ENCODE measurements at regions not wholly inside any gene's neighbourhood (a gene's known extent, or its start where the extent isn't known, plus 50 kb on each side); places are given as distances from the start of the nearest gene placed in this dataset.

- dilution Hi-C loops (cut with MboI; ENCODE audit: extremely low pct_ligation_motif_present, low sequenced_read_pairs): no loop called here
- Histone ChIP-seq H3K36me3 (ENCODE audit: control insufficient read depth in 2 of 2, extremely low read depth in 1 of 2, insufficient read depth in 2 of 2, low read length in 2 of 2) (no peaks in the 10 kb centered on the region), H3K4me3 (ENCODE audit: control insufficient read depth in 2 of 3, extremely low read depth in 1 of 3, insufficient read depth in 2 of 3, low read depth in 1 of 3, low read length in 3 of 3) (no peak overlapping the region), H3K9me1 (ENCODE audit: control insufficient read depth, extremely low read depth, insufficient read depth, low read length) (no peaks in the 10 kb centered on the region), H2AFZ (ENCODE audit: control insufficient read depth, low read length) (no peak overlapping the region), H3K27ac (ENCODE audit: control insufficient read depth, insufficient read depth, low read length) (no peak overlapping the region), H3K27me3 (ENCODE audit: control insufficient read depth, extremely low read depth, insufficient read depth, low read length) (peaks cover 2% of the 10 kb centered on the region), H4K20me1 (ENCODE audit: control insufficient read depth, extremely low read depth, insufficient read depth, low read length) (no peaks in the 10 kb centered on the region), H3K4me2 (ENCODE audit: control insufficient read depth, extremely low read depth, insufficient read depth, low read depth, low read length) (no peak overlapping the region), H3K79me2 (ENCODE audit: control insufficient read depth, insufficient read depth, low read length) (no peaks in the 10 kb centered on the region), H3K9ac (ENCODE audit: control insufficient read depth, extremely low read depth, insufficient read depth, low read length) (no peak overlapping the region), H3K9me3 (ENCODE audit: control insufficient read depth, low read depth, low read length) (no peaks in the 10 kb centered on the region), H3K4me1 (ENCODE audit: control insufficient read depth, extremely low read depth, insufficient read depth, low read length) (no peaks in the 10 kb centered on the region)
- TF ChIP-seq, protein P1, sequence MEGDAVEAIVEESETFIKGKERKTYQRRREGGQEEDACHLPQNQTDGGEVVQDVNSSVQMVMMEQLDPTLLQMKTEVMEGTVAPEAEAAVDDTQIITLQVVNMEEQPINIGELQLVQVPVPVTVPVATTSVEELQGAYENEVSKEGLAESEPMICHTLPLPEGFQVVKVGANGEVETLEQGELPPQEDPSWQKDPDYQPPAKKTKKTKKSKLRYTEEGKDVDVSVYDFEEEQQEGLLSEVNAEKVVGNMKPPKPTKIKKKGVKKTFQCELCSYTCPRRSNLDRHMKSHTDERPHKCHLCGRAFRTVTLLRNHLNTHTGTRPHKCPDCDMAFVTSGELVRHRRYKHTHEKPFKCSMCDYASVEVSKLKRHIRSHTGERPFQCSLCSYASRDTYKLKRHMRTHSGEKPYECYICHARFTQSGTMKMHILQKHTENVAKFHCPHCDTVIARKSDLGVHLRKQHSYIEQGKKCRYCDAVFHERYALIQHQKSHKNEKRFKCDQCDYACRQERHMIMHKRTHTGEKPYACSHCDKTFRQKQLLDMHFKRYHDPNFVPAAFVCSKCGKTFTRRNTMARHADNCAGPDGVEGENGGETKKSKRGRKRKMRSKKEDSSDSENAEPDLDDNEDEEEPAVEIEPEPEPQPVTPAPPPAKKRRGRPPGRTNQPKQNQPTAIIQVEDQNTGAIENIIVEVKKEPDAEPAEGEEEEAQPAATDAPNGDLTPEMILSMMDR (optimal IDR thresholded peaks at IDR 0.05 in 1 of 3, IDR thresholded peaks at IDR 0.05 in 1 of 3, conservative IDR thresholded peaks at IDR 0.05 in 1 of 3; ENCODE audit: extremely low read depth in 1 of 3, insufficient read depth in 2 of 3, low read length in 3 of 3): no peak
- no peak for TF ChIP-seq EZH2 (IDR thresholded peaks at IDR 0.05; ENCODE audit: low read length)
- no peak for DNase-seq (ENCODE audit: low read depth, low spot score)
- FAIRE-seq: no peak
Observed at GRCh38 chr10:118907051-118907450, 122.5 kb upstream of the NANOS1 start.

GRCh38 chr10:118908557-118909256 lies 120.8 kb upstream of the NANOS1 start:
- DNase-seq (ENCODE audit: low read depth, low spot score) (no peak), FAIRE-seq (no peak)
- H2AFZ ChIP-seq (ENCODE audit: control insufficient read depth, low read length): no peak overlapping the region
- H3K27me3 ChIP-seq (ENCODE audit: control insufficient read depth, extremely low read depth, insufficient read depth, low read length): peaks cover 2% of the 10 kb centered on the region
- H4K20me1 ChIP-seq (ENCODE audit: control insufficient read depth, extremely low read depth, insufficient read depth, low read length): no peaks in the 10 kb centered on the region
- no peak overlapping the region for H3K9ac ChIP-seq (ENCODE audit: control insufficient read depth, extremely low read depth, insufficient read depth, low read length)
- no peaks in the 10 kb centered on the region for H3K9me3 ChIP-seq (ENCODE audit: control insufficient read depth, low read depth, low read length)
- no peaks in the 10 kb centered on the region for H3K4me1 ChIP-seq (ENCODE audit: control insufficient read depth, extremely low read depth, insufficient read depth, low read length)
- no peaks in the 10 kb centered on the region for H3K79me2 ChIP-seq (ENCODE audit: control insufficient read depth, insufficient read depth, low read length)
- H3K9me1 ChIP-seq (ENCODE audit: control insufficient read depth, extremely low read depth, insufficient read depth, low read length): no peaks in the 10 kb centered on the region
- dilution Hi-C loops (cut with MboI; ENCODE audit: extremely low pct_ligation_motif_present, low sequenced_read_pairs): no loop called here
- no peak overlapping the region for H3K27ac ChIP-seq (ENCODE audit: control insufficient read depth, insufficient read depth, low read length)
- H3K4me3 ChIP-seq (ENCODE audit: control insufficient read depth in 2 of 3, extremely low read depth in 1 of 3, insufficient read depth in 2 of 3, low read depth in 1 of 3, low read length in 3 of 3): no peak overlapping the region
- H3K4me2 ChIP-seq (ENCODE audit: control insufficient read depth, extremely low read depth, insufficient read depth, low read depth, low read length): no peak overlapping the region
- H3K36me3 ChIP-seq (ENCODE audit: control insufficient read depth in 2 of 2, extremely low read depth in 1 of 2, insufficient read depth in 2 of 2, low read length in 2 of 2): no peaks in the 10 kb centered on the region
- TF ChIP-seq, protein P1 (optimal IDR thresholded peaks at IDR 0.05 in 1 of 3, IDR thresholded peaks at IDR 0.05 in 1 of 3, conservative IDR thresholded peaks at IDR 0.05 in 1 of 3; ENCODE audit: extremely low read depth in 1 of 3, insufficient read depth in 2 of 3, low read length in 3 of 3): no peak
- TF ChIP-seq EZH2 (IDR thresholded peaks at IDR 0.05; ENCODE audit: low read length): no peak

Data from keratinocyte (primary cell).